OCI-LY7 (cell line): ENCODE measurements at regions not wholly inside any gene's neighbourhood (a gene's known extent, or its start where the extent isn't known, plus 50 kb on each side); places are given as distances from the start of the nearest gene placed in this dataset.
"Not testable (repeated sequence)": the region's sequence is repeated elsewhere in the genome, so short reads cannot be mapped to it uniquely, and the experiment has no call there.

ENCODE experiments used
- EZH2phosphoT487 ChIP-seq: fragments of 200-600 bp; sonication (generic); IDR thresholded peaks from 2 replicates; pipeline ENCODE4 v1.6.1; 2018; ENCODE audit warnings: low read depth, borderline replicate concordance, mild to moderate bottlenecking, mixed run types, antibody characterized with exemption, low read length, moderate library complexity, mixed read lengths
- TF ChIP-seq, protein P1 (sequence below): fragments of 200-600 bp; sonication (generic); conservative IDR thresholded peaks from 2 replicates; pipeline ENCODE4 v1.5.1; 2014; ENCODE audit warnings: mild to moderate bottlenecking, antibody characterized with exemption, low read length, moderate library complexity, mixed read lengths

DNA sequence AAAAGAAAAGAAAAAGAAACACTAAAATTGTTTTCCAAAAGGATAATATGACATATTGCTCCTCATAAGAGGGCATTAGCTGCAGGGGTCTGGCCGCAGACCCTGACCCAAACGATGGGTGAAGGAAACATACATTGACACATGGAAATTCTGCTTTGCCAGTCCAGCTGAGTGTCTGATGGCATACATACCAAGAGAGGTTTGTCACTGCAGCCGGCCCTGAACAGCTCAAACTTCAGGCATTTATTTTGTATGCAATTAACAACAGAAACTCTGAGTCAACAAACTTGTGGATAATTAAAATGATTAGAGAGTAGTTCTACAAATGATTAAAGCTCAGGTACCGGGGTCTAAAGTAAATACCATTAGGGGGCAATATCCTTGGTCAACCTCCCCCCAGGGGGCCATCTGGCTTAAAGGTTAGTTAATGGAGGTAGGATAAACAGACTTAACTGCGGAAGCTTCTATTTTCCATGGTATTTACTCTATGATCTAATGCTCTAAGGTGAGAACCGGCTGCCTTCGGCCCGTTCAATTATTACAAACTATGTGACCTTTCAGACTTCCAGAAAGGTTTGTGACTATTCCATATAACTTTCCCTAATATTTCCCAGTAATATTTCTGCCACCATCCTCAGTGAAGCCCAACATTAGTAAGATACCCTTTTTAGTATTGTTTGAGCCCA, 1550.7 kb downstream of the CDY2B start:
- TF ChIP-seq, protein P1, sequence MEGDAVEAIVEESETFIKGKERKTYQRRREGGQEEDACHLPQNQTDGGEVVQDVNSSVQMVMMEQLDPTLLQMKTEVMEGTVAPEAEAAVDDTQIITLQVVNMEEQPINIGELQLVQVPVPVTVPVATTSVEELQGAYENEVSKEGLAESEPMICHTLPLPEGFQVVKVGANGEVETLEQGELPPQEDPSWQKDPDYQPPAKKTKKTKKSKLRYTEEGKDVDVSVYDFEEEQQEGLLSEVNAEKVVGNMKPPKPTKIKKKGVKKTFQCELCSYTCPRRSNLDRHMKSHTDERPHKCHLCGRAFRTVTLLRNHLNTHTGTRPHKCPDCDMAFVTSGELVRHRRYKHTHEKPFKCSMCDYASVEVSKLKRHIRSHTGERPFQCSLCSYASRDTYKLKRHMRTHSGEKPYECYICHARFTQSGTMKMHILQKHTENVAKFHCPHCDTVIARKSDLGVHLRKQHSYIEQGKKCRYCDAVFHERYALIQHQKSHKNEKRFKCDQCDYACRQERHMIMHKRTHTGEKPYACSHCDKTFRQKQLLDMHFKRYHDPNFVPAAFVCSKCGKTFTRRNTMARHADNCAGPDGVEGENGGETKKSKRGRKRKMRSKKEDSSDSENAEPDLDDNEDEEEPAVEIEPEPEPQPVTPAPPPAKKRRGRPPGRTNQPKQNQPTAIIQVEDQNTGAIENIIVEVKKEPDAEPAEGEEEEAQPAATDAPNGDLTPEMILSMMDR: not testable (repeated sequence)
- TF ChIP-seq EZH2phosphoT487: not testable (repeated sequence)
